ENCODE measurements at regions not wholly inside any gene's neighbourhood (a gene's known extent, or its start where the extent isn't known, plus 50 kb on each side); places are given as distances from the start of the nearest gene placed in this dataset.

DNA sequence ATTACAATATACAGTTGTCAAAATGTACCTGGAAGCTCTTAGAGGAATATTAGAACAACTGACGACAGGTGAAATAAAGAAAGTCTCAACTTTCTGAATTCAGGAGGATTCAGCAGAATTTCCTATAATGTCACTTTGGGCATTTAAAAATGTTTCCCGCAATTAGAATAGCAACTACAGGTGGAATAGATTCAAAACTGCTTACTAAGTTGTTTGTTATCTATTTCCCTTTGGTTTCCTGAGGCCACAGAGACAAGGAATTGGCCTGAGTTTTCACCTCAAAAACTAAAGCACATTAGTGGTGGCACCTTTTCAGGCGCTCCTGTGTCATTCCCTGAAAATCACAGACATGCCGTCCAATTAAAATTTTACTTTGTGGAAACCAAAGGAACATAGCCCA is 729.2 kb upstream of the FANCL start (continued):
- TF ChIP-seq, protein P1, sequence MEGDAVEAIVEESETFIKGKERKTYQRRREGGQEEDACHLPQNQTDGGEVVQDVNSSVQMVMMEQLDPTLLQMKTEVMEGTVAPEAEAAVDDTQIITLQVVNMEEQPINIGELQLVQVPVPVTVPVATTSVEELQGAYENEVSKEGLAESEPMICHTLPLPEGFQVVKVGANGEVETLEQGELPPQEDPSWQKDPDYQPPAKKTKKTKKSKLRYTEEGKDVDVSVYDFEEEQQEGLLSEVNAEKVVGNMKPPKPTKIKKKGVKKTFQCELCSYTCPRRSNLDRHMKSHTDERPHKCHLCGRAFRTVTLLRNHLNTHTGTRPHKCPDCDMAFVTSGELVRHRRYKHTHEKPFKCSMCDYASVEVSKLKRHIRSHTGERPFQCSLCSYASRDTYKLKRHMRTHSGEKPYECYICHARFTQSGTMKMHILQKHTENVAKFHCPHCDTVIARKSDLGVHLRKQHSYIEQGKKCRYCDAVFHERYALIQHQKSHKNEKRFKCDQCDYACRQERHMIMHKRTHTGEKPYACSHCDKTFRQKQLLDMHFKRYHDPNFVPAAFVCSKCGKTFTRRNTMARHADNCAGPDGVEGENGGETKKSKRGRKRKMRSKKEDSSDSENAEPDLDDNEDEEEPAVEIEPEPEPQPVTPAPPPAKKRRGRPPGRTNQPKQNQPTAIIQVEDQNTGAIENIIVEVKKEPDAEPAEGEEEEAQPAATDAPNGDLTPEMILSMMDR (IDR thresholded peaks at IDR 0.05; ENCODE audit: control extremely low read depth in 1 of 3, insufficient read depth in 1 of 3, low read depth in 1 of 3, low read length in 3 of 3): no peak
- TF ChIP-seq JUND (IDR thresholded peaks at IDR 0.05; ENCODE audit: low read length) (no peak), SP2 (IDR thresholded peaks at IDR 0.05; ENCODE audit: low read length) (no peak), RBBP5 (IDR thresholded peaks at IDR 0.05; ENCODE audit: borderline replicate concordance, low read depth, low read length) (no peak), KDM4A (IDR thresholded peaks at IDR 0.05; ENCODE audit: low read depth, low read length, severe bottlenecking) (no peak), PHF8 (conservative IDR thresholded peaks at IDR 0.05; ENCODE audit: low read depth, low read length) (no peak)
